ENCODE measurements at regions not wholly inside any gene's neighbourhood (a gene's known extent, or its start where the extent isn't known, plus 50 kb on each side); places are given as distances from the start of the nearest gene placed in this dataset.

- H3K9me3 Mint-ChIP-seq (ENCODE audit: insufficient read depth): peaks cover 10% of the 10 kb centered on the region
- H3K4me3 Mint-ChIP-seq: no peak overlapping the region
- DNase-seq (no peak), ATAC-seq (no peak)
- no peak overlapping the region for H3K27ac Mint-ChIP-seq
- CTCF ChIA-PET: no interaction called here
- H3K4me1 Mint-ChIP-seq (ENCODE audit: low read depth): no peaks in the 10 kb centered on the region
- H3K27me3 Mint-ChIP-seq (ENCODE audit: low read depth): no peaks in the 10 kb centered on the region
- POLR2A ChIA-PET: no interaction called here
- H3K36me3 Mint-ChIP-seq (ENCODE audit: low read depth): no peaks in the 10 kb centered on the region
Observed at GRCh38 chr4:63670735-63671134, 738.5 kb downstream of the TECRL start.

- DNase-seq (no peak), ATAC-seq (no peak)
- POLR2A ChIA-PET: no interaction called here
- no peak overlapping the region for H3K4me3 Mint-ChIP-seq
- H3K27ac Mint-ChIP-seq: no peak overlapping the region
- no peaks in the 10 kb centered on the region for H3K4me1 Mint-ChIP-seq (ENCODE audit: low read depth)
- H3K9me3 Mint-ChIP-seq (ENCODE audit: insufficient read depth): peaks cover 23% of the 10 kb centered on the region
- no peaks in the 10 kb centered on the region for H3K27me3 Mint-ChIP-seq (ENCODE audit: low read depth)
- no peaks in the 10 kb centered on the region for H3K36me3 Mint-ChIP-seq (ENCODE audit: low read depth)
- CTCF ChIA-PET: no interaction called here
Observed at GRCh38 chr4:63663870-63664269, 745.4 kb downstream of the TECRL start.

GRCh38 chr4:63644396-63644795, 764.9 kb downstream of the TECRL start:
- no peak for DNase-seq
- peaks cover 5% of the 10 kb centered on the region for H3K9me3 Mint-ChIP-seq (ENCODE audit: insufficient read depth)

GRCh38 chr4:63637270-63637669, 772.0 kb downstream of the TECRL start:
- Mint-ChIP-seq H3K4me1 (ENCODE audit: low read depth) (no peaks in the 10 kb centered on the region), H3K36me3 (ENCODE audit: low read depth) (no peaks in the 10 kb centered on the region), H3K4me3 (no peak overlapping the region), H3K9me3 (ENCODE audit: insufficient read depth) (peaks cover 6% of the 10 kb centered on the region), H3K27me3 (ENCODE audit: low read depth) (no peaks in the 10 kb centered on the region), H3K27ac (no peak overlapping the region)
- DNase-seq: no peak
- ChIA-PET POLR2A (no interaction called here), CTCF (no interaction called here)
- no peak for ATAC-seq

More at GRCh38 chr4:63644396-63644795, 764.9 kb downstream of the TECRL start:
- Mint-ChIP-seq H3K36me3 (ENCODE audit: low read depth) (no peaks in the 10 kb centered on the region), H3K4me3 (no peak overlapping the region), H3K27me3 (ENCODE audit: low read depth) (no peaks in the 10 kb centered on the region), H3K4me1 (ENCODE audit: low read depth) (no peaks in the 10 kb centered on the region), H3K27ac (no peak overlapping the region)
- no peak for ATAC-seq
- POLR2A ChIA-PET: no interaction called here
- CTCF ChIA-PET: no interaction called here

GRCh38 chr4:63632858-63633257, 776.4 kb downstream of the TECRL start:
- no peaks in the 10 kb centered on the region for H3K4me1 Mint-ChIP-seq (ENCODE audit: low read depth)
- no peak overlapping the region for H3K27ac Mint-ChIP-seq
- ATAC-seq (no peak), DNase-seq (no peak)
- peaks cover 6% of the 10 kb centered on the region for H3K9me3 Mint-ChIP-seq (ENCODE audit: insufficient read depth)
- ChIA-PET CTCF (no interaction called here), POLR2A (no interaction called here)
- H3K36me3 Mint-ChIP-seq (ENCODE audit: low read depth): no peaks in the 10 kb centered on the region
- H3K4me3 Mint-ChIP-seq: no peak overlapping the region
- H3K27me3 Mint-ChIP-seq (ENCODE audit: low read depth): no peaks in the 10 kb centered on the region

GRCh38 chr4:63620271-63620670, 789.0 kb downstream of the TECRL start:
- DNase-seq (no peak), ATAC-seq (no peak)
- CTCF ChIA-PET: no interaction called here
- Mint-ChIP-seq H3K27me3 (ENCODE audit: low read depth) (no peaks in the 10 kb centered on the region), H3K36me3 (ENCODE audit: low read depth) (no peaks in the 10 kb centered on the region), H3K9me3 (ENCODE audit: insufficient read depth) (peaks cover 6% of the 10 kb centered on the region), H3K4me1 (ENCODE audit: low read depth) (no peaks in the 10 kb centered on the region), H3K27ac (no peak overlapping the region), H3K4me3 (no peak overlapping the region)
- POLR2A ChIA-PET: no interaction called here

- ChIA-PET CTCF (no interaction called here), POLR2A (no interaction called here)
- H3K4me1 Mint-ChIP-seq (ENCODE audit: low read depth): no peaks in the 10 kb centered on the region
- no peaks in the 10 kb centered on the region for H3K36me3 Mint-ChIP-seq (ENCODE audit: low read depth)
- ATAC-seq (no peak), DNase-seq (no peak)
- H3K4me3 Mint-ChIP-seq: no peak overlapping the region
- H3K9me3 Mint-ChIP-seq (ENCODE audit: insufficient read depth): peaks cover 6% of the 10 kb centered on the region
- no peak overlapping the region for H3K27ac Mint-ChIP-seq
- no peaks in the 10 kb centered on the region for H3K27me3 Mint-ChIP-seq (ENCODE audit: low read depth)
Observed at GRCh38 chr4:63619771-63620170, 789.5 kb downstream of the TECRL start.

GRCh38 chr4:63618883-63619718, 790.1 kb downstream of the TECRL start:
- ChIA-PET POLR2A (no interaction called here), CTCF (no interaction called here)
- Mint-ChIP-seq H3K36me3 (ENCODE audit: low read depth) (no peaks in the 10 kb centered on the region), H3K27me3 (ENCODE audit: low read depth) (no peaks in the 10 kb centered on the region), H3K27ac (no peak overlapping the region), H3K9me3 (ENCODE audit: insufficient read depth) (peaks cover 4% of the 10 kb centered on the region), H3K4me3 (no peak overlapping the region), H3K4me1 (ENCODE audit: low read depth) (no peaks in the 10 kb centered on the region)
- ATAC-seq (no peak), DNase-seq (no peak)

GRCh38 chr4:63607169-63607872, 801.9 kb downstream of the TECRL start:
- Mint-ChIP-seq H3K4me3 (no peak overlapping the region), H3K36me3 (ENCODE audit: low read depth) (no peaks in the 10 kb centered on the region), H3K4me1 (ENCODE audit: low read depth) (no peaks in the 10 kb centered on the region), H3K9me3 (ENCODE audit: insufficient read depth) (peaks cover 12% of the 10 kb centered on the region), H3K27me3 (ENCODE audit: low read depth) (no peaks in the 10 kb centered on the region), H3K27ac (no peak overlapping the region)
- DNase-seq (no peak), ATAC-seq (no peak)
- ChIA-PET POLR2A (no interaction called here), CTCF (no interaction called here)

- ChIA-PET CTCF (no interaction called here), POLR2A (no interaction called here)
- H3K4me3 Mint-ChIP-seq: no peak overlapping the region
- no peaks in the 10 kb centered on the region for H3K4me1 Mint-ChIP-seq (ENCODE audit: low read depth)
- H3K27me3 Mint-ChIP-seq (ENCODE audit: low read depth): no peaks in the 10 kb centered on the region
- H3K36me3 Mint-ChIP-seq (ENCODE audit: low read depth): no peaks in the 10 kb centered on the region
- H3K27ac Mint-ChIP-seq: no peak overlapping the region
- ATAC-seq (no peak), DNase-seq (no peak)
- H3K9me3 Mint-ChIP-seq (ENCODE audit: insufficient read depth): peaks cover 17% of the 10 kb centered on the region
Observed at GRCh38 chr4:63589796-63590195, 819.5 kb downstream of the TECRL start.

- no peak for DNase-seq
- H3K4me1 Mint-ChIP-seq (ENCODE audit: low read depth): no peaks in the 10 kb centered on the region
- ATAC-seq: no peak
- H3K9me3 Mint-ChIP-seq (ENCODE audit: insufficient read depth): peaks cover 5% of the 10 kb centered on the region
- ChIA-PET CTCF (no interaction called here), POLR2A (no interaction called here)
- H3K36me3 Mint-ChIP-seq (ENCODE audit: low read depth): no peaks in the 10 kb centered on the region
- no peak overlapping the region for H3K4me3 Mint-ChIP-seq
- no peak overlapping the region for H3K27ac Mint-ChIP-seq
- no peaks in the 10 kb centered on the region for H3K27me3 Mint-ChIP-seq (ENCODE audit: low read depth)
Observed at GRCh38 chr4:63583561-63583960, 825.7 kb downstream of the TECRL start.

- Mint-ChIP-seq H3K9me3 (ENCODE audit: insufficient read depth) (peaks cover 5% of the 10 kb centered on the region), H3K4me1 (ENCODE audit: low read depth) (no peaks in the 10 kb centered on the region), H3K4me3 (no peak overlapping the region), H3K27me3 (ENCODE audit: low read depth) (no peaks in the 10 kb centered on the region), H3K36me3 (ENCODE audit: low read depth) (no peaks in the 10 kb centered on the region), H3K27ac (no peak overlapping the region)
- POLR2A ChIA-PET: no interaction called here
- DNase-seq (no peak), ATAC-seq (no peak)
- CTCF ChIA-PET: no interaction called here
Observed at GRCh38 chr4:63583007-63583406, 826.2 kb downstream of the TECRL start.
